ENCODE measurements at regions not wholly inside any gene's neighbourhood (a gene's known extent, or its start where the extent isn't known, plus 50 kb on each side); places are given as distances from the start of the nearest gene placed in this dataset.

- TF ChIP-seq, protein P1, sequence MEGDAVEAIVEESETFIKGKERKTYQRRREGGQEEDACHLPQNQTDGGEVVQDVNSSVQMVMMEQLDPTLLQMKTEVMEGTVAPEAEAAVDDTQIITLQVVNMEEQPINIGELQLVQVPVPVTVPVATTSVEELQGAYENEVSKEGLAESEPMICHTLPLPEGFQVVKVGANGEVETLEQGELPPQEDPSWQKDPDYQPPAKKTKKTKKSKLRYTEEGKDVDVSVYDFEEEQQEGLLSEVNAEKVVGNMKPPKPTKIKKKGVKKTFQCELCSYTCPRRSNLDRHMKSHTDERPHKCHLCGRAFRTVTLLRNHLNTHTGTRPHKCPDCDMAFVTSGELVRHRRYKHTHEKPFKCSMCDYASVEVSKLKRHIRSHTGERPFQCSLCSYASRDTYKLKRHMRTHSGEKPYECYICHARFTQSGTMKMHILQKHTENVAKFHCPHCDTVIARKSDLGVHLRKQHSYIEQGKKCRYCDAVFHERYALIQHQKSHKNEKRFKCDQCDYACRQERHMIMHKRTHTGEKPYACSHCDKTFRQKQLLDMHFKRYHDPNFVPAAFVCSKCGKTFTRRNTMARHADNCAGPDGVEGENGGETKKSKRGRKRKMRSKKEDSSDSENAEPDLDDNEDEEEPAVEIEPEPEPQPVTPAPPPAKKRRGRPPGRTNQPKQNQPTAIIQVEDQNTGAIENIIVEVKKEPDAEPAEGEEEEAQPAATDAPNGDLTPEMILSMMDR (IDR thresholded peaks at IDR 0.05), result no peak
- TF ChIP-seq POLR2A (IDR thresholded peaks at IDR 0.05), result no peak
Observed at GRCh38 chr2:198930170-198930569, 527.6 kb downstream of the SATB2 start.
